Progenitor cell of endocrine pancreas (in vitro differentiated cells): ENCODE measurements at regions not wholly inside any gene's neighbourhood (a gene's known extent, or its start where the extent isn't known, plus 50 kb on each side); places are given as distances from the start of the nearest gene placed in this dataset.

ENCODE experiments used
- DNase-seq: peaks from one replicate; pipeline ENCODE4 v3.0.0; 2021; ENCODE audit warnings: low spot score; ENCODE audit not compliant: unreplicated experiment
- H3K27ac Mint-ChIP-seq: 2 replicates; pipeline ENCODE4 v1.8.0; 2021; ENCODE audit warnings: mild to moderate bottlenecking, moderate library complexity, mixed read lengths
- H3K27me3 Mint-ChIP-seq: 2 replicates; pipeline ENCODE4 v1.8.0; 2021; ENCODE audit warnings: mixed read lengths
- H3K36me3 Mint-ChIP-seq: 2 replicates; pipeline ENCODE4 v1.8.0; 2022; ENCODE audit warnings: mixed read lengths; ENCODE audit not compliant: insufficient read depth
- H3K4me1 Mint-ChIP-seq: 2 replicates; pipeline ENCODE4 v1.8.0; 2021; ENCODE audit warnings: low read depth, mixed read lengths
- H3K4me3 Mint-ChIP-seq: 2 replicates; pipeline ENCODE4 v1.8.0; 2021; ENCODE audit warnings: low read depth, mild to moderate bottlenecking, moderate library complexity, mixed read lengths
- H3K9me3 Mint-ChIP-seq: 2 replicates; pipeline ENCODE4 v1.8.0; 2021; ENCODE audit warnings: low read depth, mixed read lengths
- CTCF ChIP-seq: fragments of 200-600 bp; sonication (generic); IDR thresholded peaks from one replicate; pipeline ENCODE4 v1.5.0; 2021; ENCODE audit warnings: antibody characterized with exemption, mild to moderate bottlenecking; ENCODE audit not compliant: unreplicated experiment

- no peak for DNase-seq
- TF ChIP-seq CTCF, result no peak
- Mint-ChIP-seq H3K9me3 (peaks cover 6% of the 10 kb centered on the region), H3K27ac (no peak overlapping the region), H3K4me1 (no peaks in the 10 kb centered on the region), H3K27me3 (peaks cover 8% of the 10 kb centered on the region), H3K4me3 (no peak overlapping the region), H3K36me3 (no peaks in the 10 kb centered on the region)
Measured at GRCh38 chr20:23188377-23189169, 102.4 kb upstream of the CD93 start.

GRCh38 chr20:23187751-23188150, 101.6 kb upstream of the CD93 start:
- TF ChIP-seq CTCF, result no peak
- DNase-seq, result no peak
- Mint-ChIP-seq H3K36me3 (no peaks in the 10 kb centered on the region), H3K4me1 (no peaks in the 10 kb centered on the region), H3K27me3 (peaks cover 8% of the 10 kb centered on the region), H3K27ac (no peak overlapping the region), H3K4me3 (no peak overlapping the region), H3K9me3 (peaks cover 11% of the 10 kb centered on the region)

- H3K4me3 Mint-ChIP-seq, result no peak overlapping the region
- DNase-seq, result no peak
- no peak for TF ChIP-seq CTCF
- peaks cover 11% of the 10 kb centered on the region for H3K9me3 Mint-ChIP-seq
- H3K36me3 Mint-ChIP-seq, result no peaks in the 10 kb centered on the region
- H3K27me3 Mint-ChIP-seq, result peaks cover 8% of the 10 kb centered on the region
- no peaks in the 10 kb centered on the region for H3K4me1 Mint-ChIP-seq
- H3K27ac Mint-ChIP-seq, result no peak overlapping the region
Measured at GRCh38 chr20:23186808-23187207, 100.7 kb upstream of the CD93 start.

- peaks cover 17% of the 10 kb centered on the region for H3K9me3 Mint-ChIP-seq
Measured at GRCh38 chr20:23180451-23180921, 94.4 kb upstream of the CD93 start.

More at GRCh38 chr20:23180451-23180921, 94.4 kb upstream of the CD93 start:
- H3K36me3 Mint-ChIP-seq, result no peaks in the 10 kb centered on the region
- H3K4me1 Mint-ChIP-seq, result no peaks in the 10 kb centered on the region
- DNase-seq, result no peak
- no peak for TF ChIP-seq CTCF
- H3K4me3 Mint-ChIP-seq, result no peak overlapping the region
- H3K27me3 Mint-ChIP-seq, result no peaks in the 10 kb centered on the region
- no peak overlapping the region for H3K27ac Mint-ChIP-seq
